ENCODE measurements at regions not wholly inside any gene's neighbourhood (a gene's known extent, or its start where the extent isn't known, plus 50 kb on each side); places are given as distances from the start of the nearest gene placed in this dataset.

DNA sequence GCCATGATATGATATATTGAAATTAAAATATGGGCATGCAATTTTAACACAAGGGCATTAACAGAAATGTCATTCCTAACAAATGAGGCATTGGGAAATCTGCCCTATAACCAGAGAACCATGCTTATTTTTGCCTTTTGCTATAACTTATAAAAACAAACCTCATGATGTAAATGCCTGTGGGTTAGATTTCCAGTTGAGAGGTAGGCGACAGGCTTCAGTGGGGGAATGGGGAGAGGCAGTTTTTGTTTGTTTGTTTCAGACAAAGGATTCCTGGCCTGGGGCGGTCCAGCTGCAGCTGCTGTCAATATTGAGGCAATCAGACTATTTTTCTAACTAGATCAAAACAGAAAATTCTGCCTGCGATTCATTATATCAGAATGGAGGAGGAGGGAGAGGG is 490.4 kb upstream of the CFAP20DC start:
- no peak for DNase-seq

DNA sequence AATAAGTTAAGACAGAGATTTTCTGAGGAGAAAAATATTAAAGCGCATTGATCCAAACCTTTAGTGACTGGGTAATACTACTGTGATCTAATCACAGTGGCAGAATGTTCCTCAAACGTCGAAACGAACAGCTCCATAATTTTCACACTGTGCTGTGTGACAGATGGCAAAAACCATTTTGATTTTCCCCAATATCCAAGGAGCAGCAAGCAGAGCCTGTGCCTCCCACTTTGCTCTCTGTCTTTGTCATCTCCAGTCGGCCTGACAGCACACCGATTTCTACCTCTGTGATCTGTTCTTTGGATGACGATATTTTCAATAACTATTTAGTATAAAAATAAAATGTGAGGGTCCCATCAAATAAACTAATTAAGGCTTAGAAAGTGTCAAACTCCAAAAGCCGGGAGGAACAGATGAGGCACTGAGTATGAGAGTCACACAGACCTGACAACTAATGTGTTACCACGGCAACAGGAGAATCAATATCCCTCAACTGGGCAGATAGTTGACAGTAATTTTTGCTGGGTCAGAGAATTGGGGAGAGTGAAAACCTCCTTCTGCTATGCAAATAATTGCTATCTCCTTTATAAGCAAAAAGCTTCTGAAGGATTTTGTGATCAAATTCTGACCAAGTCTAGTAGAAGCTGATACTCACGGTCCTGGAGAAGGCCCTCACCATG is 489.1 kb upstream of the CFAP20DC start:
- DNase-seq: no peak

DNA sequence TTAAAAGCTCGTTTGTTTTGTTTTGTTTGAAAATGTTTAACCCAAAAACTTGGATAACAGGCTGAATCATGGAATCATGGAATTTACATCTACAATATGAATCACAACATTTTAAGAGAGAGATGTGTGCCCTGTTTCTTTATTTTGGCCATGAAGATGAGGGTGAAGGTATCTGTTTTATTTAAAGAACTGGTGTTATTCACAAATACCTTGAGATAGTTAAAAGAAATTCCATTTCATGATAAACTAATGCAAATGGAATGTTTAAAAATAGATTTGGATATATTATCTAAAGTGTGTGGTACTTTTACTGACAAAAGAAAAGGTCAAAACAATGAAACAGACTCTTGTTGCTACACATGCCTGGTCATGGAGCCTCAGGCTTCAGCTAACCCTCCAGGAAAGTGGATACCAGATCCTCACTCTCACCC is 486.0 kb upstream of the CFAP20DC start:
- no peak for DNase-seq

DNA sequence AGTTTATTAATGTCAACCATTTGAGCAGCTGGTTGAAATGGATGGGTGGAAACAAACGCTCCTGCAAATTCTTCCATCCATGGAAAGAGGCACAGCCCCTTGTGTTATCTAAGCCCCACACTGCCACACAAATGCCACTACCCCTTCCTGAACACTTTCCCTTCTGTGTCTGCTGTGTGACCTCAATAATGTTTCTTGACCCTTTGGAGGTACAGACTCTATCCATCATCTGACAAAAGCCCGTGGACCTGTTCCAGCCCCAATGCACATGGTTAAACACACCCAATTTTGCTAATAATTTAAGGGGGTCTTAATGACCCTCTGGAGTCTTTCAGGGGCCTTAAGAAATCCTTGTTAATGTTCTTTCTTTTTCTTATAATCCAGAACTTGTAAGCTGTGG is 482.2 kb upstream of the CFAP20DC start:
- DNase-seq: no peak

DNA sequence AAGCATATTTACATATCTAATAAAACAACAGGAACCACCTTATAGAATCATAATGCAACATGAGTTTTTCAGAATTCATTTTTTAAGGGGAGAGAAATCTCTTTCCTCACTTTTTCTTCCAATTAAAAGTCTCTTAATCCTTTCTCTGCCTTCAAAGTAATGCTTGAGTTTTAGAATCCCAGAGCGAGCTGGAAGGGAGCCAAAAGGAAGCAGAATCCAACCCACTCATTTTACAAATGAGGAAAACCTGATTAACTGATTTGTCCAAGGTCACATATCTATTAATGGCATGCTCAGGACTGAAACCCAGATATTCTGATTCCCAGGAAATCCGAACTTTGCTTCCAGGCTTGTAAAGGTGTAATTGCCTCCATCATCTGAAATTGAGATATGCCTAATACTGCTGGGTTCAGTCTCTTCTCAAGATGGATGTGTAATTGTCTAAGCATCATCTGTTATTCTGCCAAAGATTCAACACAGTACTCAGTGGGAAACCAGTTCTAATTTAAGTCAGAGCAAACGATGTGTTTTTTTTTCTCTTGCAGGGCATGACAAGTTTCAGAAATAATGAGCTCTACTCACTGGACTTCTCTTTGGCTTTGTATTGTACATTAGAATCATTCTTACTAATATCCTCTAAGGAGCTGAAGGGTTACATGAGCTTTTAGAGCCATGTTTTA is 481.4 kb upstream of the CFAP20DC start:
- no peak for DNase-seq

DNA sequence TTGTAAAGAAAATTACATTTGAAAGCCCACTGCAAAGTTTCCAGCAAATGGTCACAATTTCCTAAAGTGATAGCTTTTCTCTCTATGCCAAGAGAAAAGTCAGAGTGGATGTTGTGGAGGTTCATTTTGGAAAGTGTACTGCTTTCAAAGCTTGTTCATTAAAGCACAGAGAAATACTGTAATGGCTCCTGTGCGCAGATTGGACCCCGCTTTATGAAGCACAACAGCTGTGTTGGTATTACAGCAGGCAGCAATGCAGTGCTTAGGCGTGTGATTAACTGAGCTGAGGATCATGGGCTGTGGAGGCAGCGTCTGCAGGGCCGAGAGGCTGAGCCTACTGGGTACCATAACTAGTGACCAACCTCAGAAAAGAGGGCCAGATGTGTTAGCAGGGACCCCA is 478.4 kb upstream of the CFAP20DC start:
- no peak for DNase-seq

DNA sequence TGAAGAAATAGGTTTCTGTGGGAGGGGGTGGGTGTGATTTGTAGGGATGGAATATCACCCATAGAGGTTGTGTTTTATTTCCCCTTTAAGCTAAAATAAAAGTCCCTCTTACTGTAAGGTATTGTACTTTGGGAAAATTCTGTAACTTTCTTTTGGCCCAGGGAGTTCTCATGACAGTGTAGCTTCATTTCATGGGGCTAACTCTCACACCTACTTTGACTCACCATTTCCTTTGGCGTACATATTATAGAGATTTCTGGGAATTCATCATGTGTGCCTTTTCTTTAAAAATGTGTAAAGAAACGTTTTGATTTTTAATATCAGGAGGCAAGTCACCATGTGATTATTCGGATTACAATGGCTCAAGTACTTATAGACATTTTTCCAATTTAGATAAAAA is 477.7 kb upstream of the CFAP20DC start:
- no peak for DNase-seq

DNA sequence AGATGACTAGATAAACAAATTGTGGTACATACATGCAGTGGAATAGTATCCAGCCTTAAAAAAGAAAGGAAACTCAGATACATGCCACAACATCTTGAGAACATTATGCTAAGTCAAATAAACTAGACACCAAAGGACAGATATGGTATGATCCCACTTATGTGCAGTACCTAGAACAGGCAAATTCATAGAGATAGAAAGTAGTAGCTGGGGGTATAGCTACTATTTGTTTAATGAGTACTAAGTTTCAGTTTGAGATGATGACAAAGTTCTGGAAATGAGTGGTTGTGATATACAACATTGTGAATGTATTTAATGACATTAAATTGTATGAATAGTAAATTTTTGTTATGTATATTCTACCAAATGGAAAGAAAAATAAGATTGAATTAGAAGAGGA is 477.2 kb upstream of the CFAP20DC start:
- DNase-seq: no peak

DNA sequence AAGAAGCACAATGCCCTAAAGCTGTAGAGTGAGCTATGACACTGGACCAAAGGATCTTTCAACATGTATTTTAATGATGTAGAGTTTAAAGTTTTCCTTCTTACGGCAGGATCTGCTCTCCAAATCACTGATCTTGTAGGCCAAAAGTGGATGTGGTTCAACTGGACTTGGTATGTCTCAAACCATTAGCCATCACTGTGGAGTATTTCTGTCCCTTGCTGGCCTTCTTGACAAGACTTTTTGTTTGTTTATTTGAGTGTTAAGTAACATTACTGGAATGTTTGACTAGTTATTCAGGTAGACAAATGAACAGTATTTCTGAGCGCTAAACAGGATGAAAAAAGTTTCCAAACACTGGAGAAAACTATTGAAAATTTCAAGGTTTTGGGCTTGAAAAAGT is 472.7 kb upstream of the CFAP20DC start:
- DNase-seq: no peak

DNA sequence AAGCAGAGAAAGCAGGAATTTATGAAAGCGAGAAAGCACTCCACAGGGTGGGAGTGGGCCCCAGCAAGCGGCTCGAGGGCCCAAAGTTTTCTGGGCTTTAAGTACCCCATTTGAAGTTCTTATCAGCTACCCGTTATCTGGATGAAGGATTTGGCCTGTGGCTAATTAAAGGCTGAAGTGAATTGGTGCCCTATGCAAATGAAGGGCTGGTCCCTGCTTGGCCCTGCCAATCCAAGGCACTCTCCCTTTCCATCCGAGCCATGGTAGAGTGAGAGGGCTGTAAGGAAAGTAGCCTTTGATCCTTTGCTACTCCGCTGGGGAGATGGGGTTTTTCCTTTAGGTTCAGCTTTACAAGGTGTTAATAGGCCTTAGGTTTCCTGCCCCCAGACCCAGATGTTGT is 469.3 kb upstream of the CFAP20DC start:
- no peak for DNase-seq

DNA sequence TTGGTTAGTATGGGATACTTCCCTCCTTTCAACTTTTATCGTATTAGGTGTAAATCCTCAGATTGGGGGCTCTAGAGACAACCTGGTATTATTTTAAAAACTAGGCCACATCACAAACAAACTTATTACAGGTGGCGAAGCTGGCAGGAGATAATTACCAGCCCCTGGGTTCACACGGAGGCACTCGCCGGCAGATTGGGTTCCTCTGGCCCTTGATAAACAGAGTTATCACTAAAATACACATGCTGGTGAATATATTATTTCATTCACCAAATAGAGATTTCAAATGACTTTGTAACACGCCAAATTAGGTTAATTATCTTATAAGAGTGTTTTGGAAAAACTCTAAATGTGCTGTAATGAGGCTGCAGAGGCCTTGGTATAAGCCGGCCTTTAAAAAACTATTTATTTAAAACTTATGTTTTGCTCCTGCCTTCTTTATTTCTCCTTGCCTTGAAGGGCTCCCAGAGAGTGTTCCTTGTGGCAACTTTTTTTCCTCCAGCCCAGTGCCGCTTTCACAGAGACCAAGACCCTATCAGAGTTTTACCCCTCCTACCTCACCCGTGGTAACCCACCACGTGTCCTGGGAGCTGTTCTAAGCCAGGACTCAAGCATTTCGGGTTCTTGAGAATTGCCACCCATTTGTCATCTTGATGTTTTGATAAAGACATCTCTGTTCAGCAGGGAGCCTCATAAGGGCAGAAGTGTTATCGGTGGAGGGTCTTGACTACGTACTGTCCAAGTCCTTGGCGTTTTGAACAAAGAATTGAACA is 468.6 kb upstream of the CFAP20DC start:
- DNase-seq: no peak

DNA sequence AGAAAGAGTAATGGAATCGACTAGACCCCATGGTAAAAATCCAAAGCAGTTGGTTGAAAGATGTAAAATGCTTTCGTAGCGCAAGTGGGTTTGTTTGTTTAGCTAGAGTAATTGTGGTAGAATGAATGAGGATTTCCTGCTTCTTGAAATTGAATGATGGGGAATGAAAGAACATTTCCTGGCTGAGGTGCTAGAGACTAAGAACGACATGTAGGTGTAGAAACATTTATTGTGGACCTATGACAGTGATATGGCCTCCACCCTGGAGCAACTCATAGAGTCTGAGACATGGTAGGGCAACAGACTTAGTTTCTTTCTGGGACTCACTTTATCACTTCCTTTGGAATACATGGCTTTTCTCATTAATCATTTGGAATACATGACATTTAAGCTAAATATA is 467.6 kb upstream of the CFAP20DC start:
- no peak for DNase-seq

DNA sequence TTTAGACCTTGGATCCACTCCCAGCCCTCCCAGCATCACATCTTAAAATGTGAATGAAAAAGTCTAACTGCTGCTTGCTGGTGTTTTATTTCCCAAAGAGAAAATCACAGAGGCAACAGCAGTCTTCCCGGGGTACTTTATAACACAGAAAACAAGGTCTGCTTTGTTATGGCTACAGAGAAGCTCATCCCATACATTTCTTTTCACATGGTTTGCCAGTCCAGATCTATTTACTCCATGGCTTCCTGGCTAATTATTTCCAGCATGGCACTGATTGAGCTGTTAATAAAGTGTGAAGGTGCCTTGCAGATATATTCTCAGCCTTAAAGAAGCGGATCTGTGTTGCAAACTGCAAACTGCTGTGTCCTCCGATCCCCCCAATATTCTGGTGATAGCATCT is 466.1 kb upstream of the CFAP20DC start:
- DNase-seq: no peak

DNA sequence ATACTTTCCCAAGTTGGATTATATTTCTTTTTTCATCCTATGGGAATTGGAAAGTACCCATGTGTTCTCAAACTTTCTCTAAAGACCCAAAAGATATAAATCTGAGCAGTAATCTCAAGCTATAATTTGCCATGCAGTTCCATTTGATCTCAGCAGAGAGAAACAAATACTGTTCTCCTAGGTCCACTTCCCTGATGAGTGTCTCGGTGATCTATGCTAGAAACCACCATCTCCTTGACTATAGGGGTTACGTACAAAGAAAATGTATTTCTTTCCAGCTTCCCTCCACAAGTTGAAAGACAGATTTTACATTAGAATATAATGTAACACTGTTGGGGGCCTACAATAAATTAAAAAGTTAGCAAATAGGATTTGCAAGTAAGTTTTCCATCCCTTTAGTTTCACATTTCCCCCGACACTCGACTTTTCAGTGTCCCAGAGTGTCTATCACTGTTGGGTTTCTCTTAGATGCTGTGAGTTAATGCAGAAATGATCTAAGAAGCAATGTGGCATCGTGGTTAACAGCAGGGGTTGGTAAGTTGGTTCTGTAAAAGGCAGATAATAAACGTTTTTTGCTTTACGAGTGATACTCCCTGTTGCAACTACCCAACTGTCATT is 465.1 kb upstream of the CFAP20DC start:
- DNase-seq: no peak

DNA sequence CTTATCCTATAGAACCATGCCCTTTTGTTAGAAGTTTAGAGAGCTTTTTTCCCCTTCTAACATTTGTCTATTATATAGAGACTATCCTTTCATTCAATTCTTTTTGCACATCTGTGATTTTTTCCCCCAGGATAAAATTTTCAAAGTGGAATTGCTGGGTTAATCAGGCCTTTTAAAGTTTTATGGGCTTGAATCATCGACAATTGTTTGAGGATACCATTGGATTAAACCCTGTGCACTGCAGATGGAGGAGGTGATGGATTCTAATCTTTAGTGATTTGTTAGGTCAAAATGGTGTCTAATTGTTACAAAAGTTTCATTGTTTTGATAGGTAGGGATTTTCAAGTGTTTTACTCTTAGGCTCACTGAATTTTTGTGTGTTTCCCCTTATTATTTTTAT is 463.7 kb upstream of the CFAP20DC start:
- no peak for DNase-seq

DNA sequence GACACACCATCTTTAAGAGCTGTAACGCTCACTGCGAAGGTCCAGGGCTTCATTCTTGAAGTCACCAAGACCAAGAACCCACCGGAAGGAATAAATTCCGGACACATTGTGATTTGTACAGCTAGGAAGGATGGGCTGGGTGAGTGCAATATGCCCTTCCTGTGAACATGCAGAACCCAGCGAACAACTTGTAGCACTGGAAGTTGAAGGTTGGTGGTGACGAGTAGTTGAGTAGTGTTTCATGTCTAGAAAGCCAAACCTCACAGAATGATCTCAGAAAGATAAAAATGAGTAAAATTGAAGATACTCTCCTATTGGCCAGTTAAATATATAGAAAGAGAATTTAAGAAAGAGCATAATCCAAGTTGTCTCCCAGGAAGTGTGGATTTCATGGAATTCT is 462.2 kb upstream of the CFAP20DC start:
- DNase-seq: no peak

DNA sequence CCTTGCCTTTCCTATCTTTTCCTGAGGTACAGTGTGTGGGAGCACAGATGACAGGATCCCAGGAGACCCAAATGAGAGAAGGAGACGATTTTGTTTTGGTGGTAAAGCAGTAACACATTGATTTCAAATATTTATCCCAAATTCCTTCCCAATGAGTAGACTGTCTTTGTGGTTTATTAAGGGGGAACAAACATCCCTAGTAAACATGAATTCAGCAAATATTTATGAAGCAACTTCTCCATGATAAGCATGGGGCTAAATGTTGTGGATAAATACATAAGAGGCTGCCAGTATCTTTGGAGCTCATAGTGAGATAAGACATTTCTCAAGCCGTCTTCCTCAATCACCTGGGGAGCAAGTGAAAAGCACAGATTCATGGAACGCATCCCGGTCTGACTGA is 460.8 kb upstream of the CFAP20DC start:
- no peak for DNase-seq

DNA sequence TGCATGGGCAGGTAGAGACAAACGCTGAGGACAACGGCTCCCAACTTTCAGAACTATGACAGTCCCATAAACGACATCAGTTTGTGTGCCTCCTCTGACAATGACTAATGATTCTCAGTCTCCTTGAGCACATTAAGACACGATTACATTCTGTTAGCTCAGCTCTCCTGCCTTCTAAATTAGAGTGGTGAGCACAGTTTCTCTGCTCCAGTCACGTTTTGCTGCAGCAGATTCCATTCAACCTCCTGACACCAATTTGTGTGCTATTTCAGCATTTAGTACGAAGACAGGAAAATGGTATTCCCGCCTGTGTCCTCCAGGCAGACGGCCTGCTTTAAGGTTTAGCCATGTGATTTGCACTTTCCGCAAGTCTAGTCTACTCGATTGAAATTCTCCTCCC is 458.4 kb upstream of the CFAP20DC start:
- DNase-seq: no peak

DNA sequence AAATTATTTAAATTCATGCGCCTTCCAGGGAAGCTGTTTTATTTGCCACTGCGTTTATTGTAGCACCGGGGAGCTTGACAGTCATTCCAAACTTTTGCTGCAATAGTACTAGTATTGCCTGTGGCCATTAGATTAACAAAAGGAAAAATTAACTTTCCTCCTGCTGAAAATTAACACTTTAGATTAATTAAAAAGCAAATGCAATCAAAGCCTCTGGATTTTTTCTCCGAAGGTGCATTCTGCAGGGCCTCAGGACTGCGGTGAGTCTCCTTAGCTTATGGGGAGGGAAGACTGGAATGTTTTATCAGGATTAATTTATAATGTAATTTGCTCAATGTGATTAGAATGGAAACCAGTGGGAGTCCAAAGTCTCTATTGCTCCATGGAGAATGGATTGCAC is 456.4 kb upstream of the CFAP20DC start:
- no peak for DNase-seq

DNA sequence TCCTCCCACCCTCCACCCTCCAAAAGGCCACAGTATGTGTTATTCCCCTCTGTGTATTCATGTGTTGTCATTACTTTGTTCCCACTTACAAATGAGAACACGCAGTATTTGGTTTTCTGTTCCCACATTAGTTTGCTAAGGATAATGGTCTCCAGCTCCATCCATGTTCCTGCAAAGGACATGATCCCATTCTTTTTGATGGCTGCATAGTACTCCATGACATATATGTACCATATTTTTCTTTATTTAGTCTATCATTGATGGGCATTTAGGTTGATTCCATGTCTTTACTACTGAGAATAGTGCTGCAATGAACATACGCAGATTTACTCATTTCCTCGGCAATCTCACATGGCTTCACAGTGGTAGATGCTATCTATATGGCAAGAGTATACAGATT is 453.6 kb upstream of the CFAP20DC start:
- no peak for DNase-seq

DNA sequence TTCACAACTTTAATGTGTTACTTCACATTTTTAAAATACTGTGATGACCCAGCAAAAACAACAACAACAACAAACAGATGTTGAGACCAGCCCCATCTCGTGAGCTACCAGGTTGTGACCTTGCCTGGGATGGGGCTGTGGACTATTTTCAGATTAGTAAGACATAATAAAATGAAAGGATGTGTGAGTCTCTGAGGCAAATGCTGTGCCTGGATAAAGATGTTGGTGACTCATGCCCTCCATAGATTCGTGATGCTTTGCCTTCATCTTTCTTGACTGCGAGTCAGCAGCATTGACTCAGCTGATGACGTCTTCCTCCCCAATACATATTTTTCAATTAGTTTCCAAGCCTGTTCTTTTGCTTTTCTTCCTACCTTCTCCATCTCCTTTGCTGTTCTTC is 453.0 kb upstream of the CFAP20DC start:
- no peak for DNase-seq

DNA sequence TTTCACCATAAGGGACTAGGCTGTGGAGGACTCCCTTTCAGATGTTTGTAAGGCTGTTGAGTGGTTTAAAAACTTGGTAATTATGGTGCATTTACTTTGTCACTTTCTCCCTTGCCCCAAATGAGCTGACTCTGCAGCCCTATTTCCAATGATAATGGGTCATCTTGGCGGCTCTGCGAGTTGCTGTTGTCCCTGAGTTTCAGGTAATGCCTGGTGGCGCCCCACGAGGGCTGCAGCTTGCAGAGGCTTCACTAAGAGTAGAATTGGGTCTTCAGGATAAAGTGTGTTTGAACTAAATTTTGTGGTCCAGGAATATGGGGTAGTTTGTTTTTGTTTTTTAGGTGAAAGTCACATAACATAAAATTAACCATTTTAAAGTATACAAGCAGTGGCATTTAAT is 450.1 kb upstream of the CFAP20DC start:
- no peak for DNase-seq

DNA sequence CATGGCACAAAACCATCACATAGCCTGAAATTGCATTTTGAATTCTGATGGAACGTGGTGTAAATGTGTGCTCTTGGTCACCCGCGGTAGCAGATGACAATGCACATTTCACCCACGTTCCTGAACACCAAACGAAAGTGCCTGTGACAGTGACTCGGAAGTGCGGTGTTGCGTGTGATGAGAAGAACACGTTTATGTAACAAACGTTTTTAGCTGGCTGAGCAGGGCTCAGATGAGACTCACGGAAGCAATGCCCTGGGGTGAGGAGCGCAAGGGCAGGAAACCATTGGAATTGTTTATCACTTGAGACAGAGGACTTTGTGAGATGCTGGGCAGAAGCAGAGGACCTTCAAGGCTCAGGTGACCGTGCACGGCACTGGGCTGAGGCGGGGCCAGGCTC is 449.2 kb upstream of the CFAP20DC start:
- no peak for DNase-seq

DNA sequence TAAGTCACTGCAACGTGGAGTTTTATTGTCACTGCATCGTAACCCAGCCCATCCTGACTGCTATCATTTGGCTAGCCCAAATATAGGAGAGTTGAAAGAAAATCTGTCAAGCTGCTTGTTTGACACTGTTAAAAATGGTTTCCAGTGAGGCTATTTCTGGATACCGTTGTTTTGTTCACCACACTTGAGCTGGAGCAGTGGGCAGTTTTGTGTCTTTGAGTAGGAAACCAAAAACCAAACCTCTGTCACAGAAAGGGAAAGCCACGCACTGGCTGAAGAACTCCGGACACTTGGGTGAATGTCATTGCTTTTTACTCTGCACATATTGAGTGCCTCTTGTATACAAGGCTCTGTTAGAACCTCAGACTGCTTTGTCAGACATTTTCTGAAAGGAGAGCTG is 446.4 kb upstream of the CFAP20DC start:
- no peak for DNase-seq
